ENCODE measurements at regions not wholly inside any gene's neighbourhood (a gene's known extent, or its start where the extent isn't known, plus 50 kb on each side); places are given as distances from the start of the nearest gene placed in this dataset.

GRCh38 chr10:45163315-45163975 is 152.0 kb downstream of the OR13A1 start:
- TF ChIP-seq CTCF (IDR thresholded peaks at IDR 0.05) = no peak
- no peak for TF ChIP-seq POLR2A (IDR thresholded peaks at IDR 0.05)

Measured in esophagus squamous epithelium (tissue), 4 donors.